Right kidney (tissue), 1 donor: ENCODE measurements at regions not wholly inside any gene's neighbourhood (a gene's known extent, or its start where the extent isn't known, plus 50 kb on each side); places are given as distances from the start of the nearest gene placed in this dataset.
"Not testable (repeated sequence)": the region's sequence is repeated elsewhere in the genome, so short reads cannot be mapped to it uniquely, and the experiment has no call there.

Source experiments
- DNase-seq: peaks from one replicate; pipeline ENCODE4 v3.0.0-alpha.2; 2016

- no peak for DNase-seq
Measured at GRCh38 chr6:145135702-145136101, 599.6 kb downstream of the EPM2A start.

- no peak for DNase-seq
Measured at GRCh38 chr6:145137425-145137824, 597.9 kb downstream of the EPM2A start.

GRCh38 chr6:145138469-145139139 is 596.7 kb downstream of the EPM2A start:
- no peak for DNase-seq

GRCh38 chr6:145139140-145139850 is 596.0 kb downstream of the EPM2A start:
- no peak for DNase-seq

GRCh38 chr6:145139895-145140294 is 595.4 kb downstream of the EPM2A start:
- no peak for DNase-seq

GRCh38 chr6:145141572-145141971 is 593.7 kb downstream of the EPM2A start:
- no peak for DNase-seq

GRCh38 chr6:145142958-145143357 is 592.4 kb downstream of the EPM2A start:
- DNase-seq: no peak

GRCh38 chr6:145143379-145143778 is 591.9 kb downstream of the EPM2A start:
- DNase-seq: no peak

- DNase-seq: no peak
Measured at GRCh38 chr6:145147559-145147958, 587.8 kb downstream of the EPM2A start.

GRCh38 chr6:145147981-145148749 is 587.2 kb downstream of the EPM2A start:
- no peak for DNase-seq

GRCh38 chr6:145148776-145149175 is 586.5 kb downstream of the EPM2A start:
- DNase-seq: no peak

GRCh38 chr6:145151624-145152023 is 583.7 kb downstream of the EPM2A start:
- DNase-seq: no peak

GRCh38 chr6:145153495-145153894 is 581.8 kb downstream of the EPM2A start:
- DNase-seq: no peak

- no peak for DNase-seq
Measured at GRCh38 chr6:145155411-145155810, 579.9 kb downstream of the EPM2A start.

- DNase-seq: no peak
Measured at GRCh38 chr6:145155873-145156782, 579.2 kb downstream of the EPM2A start.

- not testable (repeated sequence) for DNase-seq
Measured at GRCh38 chr6:145158636-145159035, 576.7 kb downstream of the EPM2A start.

GRCh38 chr6:145159921-145160320 is 575.4 kb downstream of the EPM2A start:
- DNase-seq: no peak

- no peak for DNase-seq
Measured at GRCh38 chr6:145161501-145161900, 573.8 kb downstream of the EPM2A start.

GRCh38 chr6:145169726-145170224 is 565.5 kb downstream of the EPM2A start:
- no peak for DNase-seq

- no peak for DNase-seq
Measured at GRCh38 chr6:145175470-145175869, 559.9 kb downstream of the EPM2A start.

- DNase-seq: no peak
Measured at GRCh38 chr6:145178391-145178790, 556.9 kb downstream of the EPM2A start.
